ENCODE measurements at regions not wholly inside any gene's neighbourhood (a gene's known extent, or its start where the extent isn't known, plus 50 kb on each side); places are given as distances from the start of the nearest gene placed in this dataset.

DNA sequence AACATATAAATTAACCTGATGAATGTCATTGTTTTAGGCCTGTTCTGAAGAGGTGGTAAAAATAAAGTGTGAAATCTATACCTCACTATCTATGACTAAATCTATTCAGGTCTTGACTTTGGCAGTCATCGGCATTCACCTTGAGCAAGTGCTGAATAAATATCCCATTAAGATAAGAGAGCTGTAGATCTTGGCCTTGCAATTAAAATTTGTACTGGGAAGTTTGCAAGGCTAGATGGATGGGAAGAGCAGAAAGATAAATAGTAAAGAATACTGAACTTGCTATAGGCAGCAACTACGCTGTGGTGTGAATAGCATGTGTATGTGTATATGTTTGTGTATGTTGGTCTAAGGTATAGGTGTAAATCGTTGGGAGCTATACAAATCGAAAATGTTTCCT is 325.9 kb upstream of the PRICKLE1 start:
- no peak overlapping the region for H4K8ac ChIP-seq (ENCODE audit: low read depth, low read length)
- no peaks in the 10 kb centered on the region for H3K9me3 ChIP-seq (ENCODE audit: insufficient read depth, low read depth, low read length)
- H3K79me1 ChIP-seq (ENCODE audit: low read length) = peaks cover 16% of the 10 kb centered on the region
- H3K36me3 ChIP-seq (ENCODE audit: control insufficient read depth in 1 of 2, insufficient read depth in 2 of 2, low read length in 2 of 2) = no peaks in the 10 kb centered on the region
- H3K4me1 ChIP-seq (ENCODE audit: control insufficient read depth in 1 of 2, insufficient read depth in 2 of 2, low read length in 2 of 2) = peaks cover 0 to 5% of the 10 kb centered on the region in 2 experiments
- WGBS (ENCODE audit: extremely low coverage, insufficient coverage, insufficient read length) = no CpG with 5 or more reads among the region's 4 CpGs
- no peak for DNase-seq
- no peaks in the 10 kb centered on the region for H3K79me2 ChIP-seq (ENCODE audit: control insufficient read depth, insufficient read depth, low read length, poor library complexity)
- H3K23ac ChIP-seq (ENCODE audit: low read length) = no peak overlapping the region
- no peak overlapping the region for H2BK120ac ChIP-seq (ENCODE audit: insufficient read depth, low read length, poor library complexity)
- no peak overlapping the region for H4K12ac ChIP-seq (ENCODE audit: low read depth, low read length)
- H3K27ac ChIP-seq (ENCODE audit: low read depth, low read length) = no peak overlapping the region
- no peak overlapping the region for H2AFZ ChIP-seq (ENCODE audit: insufficient read depth, low read length, poor library complexity)
- no peak overlapping the region for H2BK12ac ChIP-seq (ENCODE audit: low read length)
- no peak overlapping the region for H3K14ac ChIP-seq (ENCODE audit: low read length)
- no peak overlapping the region for H2BK5ac ChIP-seq (ENCODE audit: low read depth, low read length, poor library complexity)
- H3K4me2 ChIP-seq (ENCODE audit: low read length) = no peak overlapping the region
- H3K9ac ChIP-seq (ENCODE audit: low read length) = no peak overlapping the region
- no peak overlapping the region for H2AK5ac ChIP-seq (ENCODE audit: low read length)
- no peak overlapping the region for H3K4ac ChIP-seq (ENCODE audit: low read depth, low read length)
- no peaks in the 10 kb centered on the region for H3K27me3 ChIP-seq (ENCODE audit: insufficient read depth, low read length)
- no peak overlapping the region for H4K91ac ChIP-seq (ENCODE audit: low read depth, low read length)
- no peak overlapping the region for H3K18ac ChIP-seq (ENCODE audit: low read length)
- no peak overlapping the region for H3K4me3 ChIP-seq (ENCODE audit: low read depth, low read length)

DNA sequence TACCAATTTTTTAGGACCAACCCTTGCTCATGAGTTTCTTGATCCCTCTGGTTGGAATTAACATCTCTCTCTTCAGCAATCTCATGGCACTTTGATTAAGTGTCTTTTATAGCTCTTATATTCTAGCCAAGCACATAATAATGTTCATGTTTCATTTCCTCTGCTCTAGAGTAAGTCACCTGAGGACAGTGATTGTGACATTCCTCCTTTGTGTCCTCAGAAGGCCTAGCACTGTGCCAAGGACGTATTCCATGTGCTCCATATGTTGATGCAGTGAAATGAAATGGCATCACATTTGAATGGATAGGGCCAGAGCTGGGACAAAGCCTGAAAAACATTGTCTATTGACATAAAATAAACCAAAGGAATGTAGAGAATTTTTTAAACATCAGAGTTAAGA is 322.8 kb upstream of the PRICKLE1 start:
- no peak overlapping the region for H3K27ac ChIP-seq (ENCODE audit: low read depth, low read length)
- H3K18ac ChIP-seq (ENCODE audit: low read length) = no peak overlapping the region
- H3K9me3 ChIP-seq (ENCODE audit: insufficient read depth, low read depth, low read length) = no peaks in the 10 kb centered on the region
- DNase-seq = no peak
- no peak overlapping the region for H2BK120ac ChIP-seq (ENCODE audit: insufficient read depth, low read length, poor library complexity)
- no peaks in the 10 kb centered on the region for H3K79me2 ChIP-seq (ENCODE audit: control insufficient read depth, insufficient read depth, low read length, poor library complexity)
- H2AFZ ChIP-seq (ENCODE audit: insufficient read depth, low read length, poor library complexity) = no peak overlapping the region
- H4K12ac ChIP-seq (ENCODE audit: low read depth, low read length) = no peak overlapping the region
- no peak overlapping the region for H3K23ac ChIP-seq (ENCODE audit: low read length)
- H3K9ac ChIP-seq (ENCODE audit: low read length) = no peak overlapping the region
- H4K91ac ChIP-seq (ENCODE audit: low read depth, low read length) = no peak overlapping the region
- peak overlapping the region; percentile 77 for H2BK12ac ChIP-seq (ENCODE audit: low read length)
- no peak overlapping the region for H2AK5ac ChIP-seq (ENCODE audit: low read length)
- WGBS (ENCODE audit: extremely low coverage, insufficient coverage, insufficient read length) = no CpG with 5 or more reads among the region's 1 CpG
- H3K36me3 ChIP-seq (ENCODE audit: control insufficient read depth in 1 of 2, insufficient read depth in 2 of 2, low read length in 2 of 2) = no peaks in the 10 kb centered on the region
- H3K14ac ChIP-seq (ENCODE audit: low read length) = no peak overlapping the region
- no peaks in the 10 kb centered on the region for H3K27me3 ChIP-seq (ENCODE audit: insufficient read depth, low read length)
- H2BK5ac ChIP-seq (ENCODE audit: low read depth, low read length, poor library complexity) = no peak overlapping the region
- H3K4me3 ChIP-seq (ENCODE audit: low read depth, low read length) = no peak overlapping the region
- H3K4me2 ChIP-seq (ENCODE audit: low read length) = no peak overlapping the region
- peaks cover 10% of the 10 kb centered on the region for H3K79me1 ChIP-seq (ENCODE audit: low read length)
- no peak overlapping the region for H3K4ac ChIP-seq (ENCODE audit: low read depth, low read length)
- no peak overlapping the region for H4K8ac ChIP-seq (ENCODE audit: low read depth, low read length)
- H3K4me1 ChIP-seq (ENCODE audit: control insufficient read depth in 1 of 2, insufficient read depth in 2 of 2, low read length in 2 of 2) = peaks cover 0 to 5% of the 10 kb centered on the region in 2 experiments

GRCh38 chr12:42910656-42911055 is 321.1 kb upstream of the PRICKLE1 start:
- H3K36me3 ChIP-seq (ENCODE audit: control insufficient read depth in 1 of 2, insufficient read depth in 2 of 2, low read length in 2 of 2) = no peaks in the 10 kb centered on the region
- H3K79me1 ChIP-seq (ENCODE audit: low read length) = peaks cover 10% of the 10 kb centered on the region
- peak overlapping the region; percentile 62 for H3K14ac ChIP-seq (ENCODE audit: low read length)
- no peak overlapping the region for H3K18ac ChIP-seq (ENCODE audit: low read length)
- no peak overlapping the region for H3K4ac ChIP-seq (ENCODE audit: low read depth, low read length)
- H3K9ac ChIP-seq (ENCODE audit: low read length) = no peak overlapping the region
- H2BK12ac ChIP-seq (ENCODE audit: low read length) = peak overlapping the region; percentile 81
- no peak overlapping the region for H2BK5ac ChIP-seq (ENCODE audit: low read depth, low read length, poor library complexity)
- H4K91ac ChIP-seq (ENCODE audit: low read depth, low read length) = no peak overlapping the region
- no peaks in the 10 kb centered on the region for H3K27me3 ChIP-seq (ENCODE audit: insufficient read depth, low read length)
- DNase-seq = peak; percentile 1 to 3
- H2BK120ac ChIP-seq (ENCODE audit: insufficient read depth, low read length, poor library complexity) = peak overlapping the region; percentile 48
- H3K79me2 ChIP-seq (ENCODE audit: control insufficient read depth, insufficient read depth, low read length, poor library complexity) = no peaks in the 10 kb centered on the region
- no CpG with 5 or more reads among the region's 6 CpGs for WGBS (ENCODE audit: extremely low coverage, insufficient coverage, insufficient read length)
- H3K4me2 ChIP-seq (ENCODE audit: low read length) = no peak overlapping the region
- no peaks in the 10 kb centered on the region for H3K9me3 ChIP-seq (ENCODE audit: insufficient read depth, low read depth, low read length)
- H3K27ac ChIP-seq (ENCODE audit: low read depth, low read length) = no peak overlapping the region
- peak overlapping the region; percentile 29 for H4K8ac ChIP-seq (ENCODE audit: low read depth, low read length)
- no peak overlapping the region for H3K23ac ChIP-seq (ENCODE audit: low read length)
- H3K4me1 ChIP-seq (ENCODE audit: control insufficient read depth in 1 of 2, insufficient read depth in 2 of 2, low read length in 2 of 2) = peaks cover 0 to 5% of the 10 kb centered on the region in 2 experiments
- no peak overlapping the region for H4K12ac ChIP-seq (ENCODE audit: low read depth, low read length)
- H2AK5ac ChIP-seq (ENCODE audit: low read length) = no peak overlapping the region
- no peak overlapping the region for H2AFZ ChIP-seq (ENCODE audit: insufficient read depth, low read length, poor library complexity)
- no peak overlapping the region for H3K4me3 ChIP-seq (ENCODE audit: low read depth, low read length)

DNA sequence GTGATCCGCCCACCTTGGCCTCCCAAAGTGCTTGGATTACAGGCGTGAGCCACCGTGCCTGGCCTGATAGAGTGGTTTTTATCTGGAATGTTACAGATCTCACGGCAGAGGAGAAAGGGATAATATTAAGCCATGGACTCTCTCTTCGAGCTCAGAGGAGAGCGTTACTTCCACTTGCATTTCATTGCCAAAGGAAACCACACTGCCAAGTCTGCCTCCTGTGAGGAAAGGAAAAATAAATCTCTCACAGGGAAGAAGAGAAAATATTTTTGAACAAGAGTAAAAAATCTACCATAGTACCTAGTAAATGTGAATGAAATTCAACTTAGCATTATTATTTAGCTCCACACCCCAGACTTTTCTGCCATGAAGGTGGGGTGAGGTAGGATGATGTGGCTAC is 319.2 kb upstream of the PRICKLE1 start:
- peaks cover 0 to 5% of the 10 kb centered on the region in 2 experiments for H3K4me1 ChIP-seq (ENCODE audit: control insufficient read depth in 1 of 2, insufficient read depth in 2 of 2, low read length in 2 of 2)
- no peak overlapping the region for H3K9ac ChIP-seq (ENCODE audit: low read length)
- H3K4me3 ChIP-seq (ENCODE audit: low read depth, low read length) = no peak overlapping the region
- H3K4ac ChIP-seq (ENCODE audit: low read depth, low read length) = no peak overlapping the region
- no peak overlapping the region for H3K23ac ChIP-seq (ENCODE audit: low read length)
- no peak overlapping the region for H2BK5ac ChIP-seq (ENCODE audit: low read depth, low read length, poor library complexity)
- no peak overlapping the region for H3K27ac ChIP-seq (ENCODE audit: low read depth, low read length)
- H3K9me3 ChIP-seq (ENCODE audit: insufficient read depth, low read depth, low read length) = no peaks in the 10 kb centered on the region
- no peak for DNase-seq
- no peak overlapping the region for H2BK120ac ChIP-seq (ENCODE audit: insufficient read depth, low read length, poor library complexity)
- no peak overlapping the region for H3K4me2 ChIP-seq (ENCODE audit: low read length)
- H4K91ac ChIP-seq (ENCODE audit: low read depth, low read length) = no peak overlapping the region
- H4K8ac ChIP-seq (ENCODE audit: low read depth, low read length) = no peak overlapping the region
- WGBS (ENCODE audit: extremely low coverage, insufficient coverage, insufficient read length) = no CpG with 5 or more reads among the region's 6 CpGs
- no peak overlapping the region for H2BK12ac ChIP-seq (ENCODE audit: low read length)
- no peak overlapping the region for H2AFZ ChIP-seq (ENCODE audit: insufficient read depth, low read length, poor library complexity)
- no peak overlapping the region for H4K12ac ChIP-seq (ENCODE audit: low read depth, low read length)
- H3K18ac ChIP-seq (ENCODE audit: low read length) = no peak overlapping the region
- no peaks in the 10 kb centered on the region for H3K79me2 ChIP-seq (ENCODE audit: control insufficient read depth, insufficient read depth, low read length, poor library complexity)
- no peaks in the 10 kb centered on the region for H3K27me3 ChIP-seq (ENCODE audit: insufficient read depth, low read length)
- no peaks in the 10 kb centered on the region for H3K36me3 ChIP-seq (ENCODE audit: control insufficient read depth in 1 of 2, insufficient read depth in 2 of 2, low read length in 2 of 2)
- H2AK5ac ChIP-seq (ENCODE audit: low read length) = no peak overlapping the region
- H3K79me1 ChIP-seq (ENCODE audit: low read length) = peaks cover 10% of the 10 kb centered on the region
- H3K14ac ChIP-seq (ENCODE audit: low read length) = no peak overlapping the region

All from trophoblast cell (in vitro differentiated cells and primary cell).